Transverse colon (tissue), 4 donors: ENCODE measurements at regions not wholly inside any gene's neighbourhood (a gene's known extent, or its start where the extent isn't known, plus 50 kb on each side); places are given as distances from the start of the nearest gene placed in this dataset.

Source experiments
- DNase-seq: peaks from one replicate; pipeline ENCODE4 v3.0.0-alpha.2; 2019
- H3K27ac ChIP-seq, 4 donors: fragments of 200-600 bp; sonication (generic); 2 replicates each; pipeline ENCODE4 v1.5.1; 2016 to 2018; ENCODE audit warnings: inconsistent platforms in 4 of 4
- H3K27me3 ChIP-seq: fragments of 200-600 bp; sonication (generic); 2 replicates; pipeline ENCODE4 v1.5.1; 2017; ENCODE audit warnings: inconsistent platforms
- H3K36me3 ChIP-seq, 4 donors: fragments of 200-600 bp; sonication (generic); 2 replicates each; pipeline ENCODE4 v1.5.1; 2017 to 2019; ENCODE audit warnings: inconsistent platforms in 4 of 4
- H3K4me1 ChIP-seq, 4 donors: fragments of 200-600 bp; sonication (generic); 2 replicates each; pipeline ENCODE4 v1.5.1; 2017 to 2020; ENCODE audit warnings: inconsistent platforms in 4 of 4
- H3K4me3 ChIP-seq, 4 donors: fragments of 200-600 bp; sonication (generic); 1 replicate in 1 of 4; 2 replicates in 3 of 4; pipeline versions ENCODE4 v1.5.1 to v1.6.1; 2017 to 2019; ENCODE audit warnings: inconsistent platforms in 4 of 4
- H3K9me3 ChIP-seq, 2 donors: fragments of 200-600 bp; sonication (generic); 2 replicates each; pipeline ENCODE4 v1.5.1; 2017 to 2019; ENCODE audit warnings: inconsistent platforms in 2 of 2
- CTCF ChIP-seq, 5 experiments: fragments of 200-600 bp in 3 of 5; fragments of 450-650 bp in 2 of 5; sonication (generic) in 3 of 5; IDR thresholded peaks; 1 replicate in 2 of 5; 2 replicates in 3 of 5; pipeline ENCODE4 v1.5.1; 2016 to 2017; ENCODE audit warnings: antibody characterized with exemption in 5 of 5, inconsistent platforms in 3 of 5, mild to moderate bottlenecking in 2 of 5, moderate library complexity in 1 of 5
- EP300 ChIP-seq: sonication (generic); formaldehyde crosslinking; IDR thresholded peaks from one replicate; pipeline ENCODE4 v1.6.1; 2017; ENCODE audit warnings: antibody characterized with exemption, low read depth
- POLR2A ChIP-seq: fragments of 450-650 bp; IDR thresholded peaks from one replicate; pipeline ENCODE4 v1.6.1; 2016; ENCODE audit warnings: antibody characterized with exemption, mild to moderate bottlenecking, moderate library complexity
- POLR2AphosphoS5 ChIP-seq, 3 donors: sonication (generic); formaldehyde crosslinking; IDR thresholded peaks; one replicate each; pipeline ENCODE4 v1.6.1; 2016; ENCODE audit warnings: antibody characterized with exemption in 3 of 3
- WGBS, 2 donors: methylation state at CpG; one replicate each; pipeline ENCODE4 v1.1.5; 2018; ENCODE audit warnings: low coverage in 1 of 2; 5-methylcytosine and 5-hydroxymethylcytosine counted together
- in situ Hi-C, 4 donors: fragments of 200-750 bp; cut with MboI; loops; one replicate each; pipeline versions ENCODE4 v1.15.0 to v1.15.1; 2017; ENCODE audit warnings: low sequenced_read_pairs in 3 of 4, low pct_ligation_motif_present in 1 of 4, low pct_unique_long_range_greater_than_20kb in 1 of 4
- intact Hi-C: fragments of 100-400 bp; cut with DNase I; formaldehyde crosslinking; loops from one replicate; pipeline ENCODE4 v1.15.1; 2023; ENCODE audit warnings: low total_unique reads

- Histone ChIP-seq H3K27me3 (no peaks in the 10 kb centered on the region), H3K36me3 (no peaks in the 10 kb centered on the region), H3K4me1 (peaks cover 11 to 29% (median 18%) of the 10 kb centered on the region in 4 donors), H3K9me3 (no peaks in the 10 kb centered on the region), H3K4me3 (no peak overlapping the region), H3K27ac (no peak overlapping the region)
- DNase-seq: no peak
- no peak for TF ChIP-seq CTCF (IDR thresholded peaks at IDR 0.05)
- no peak for TF ChIP-seq POLR2A
- no peak for TF ChIP-seq POLR2AphosphoS5 (IDR thresholded peaks at IDR 0.05)
- no peak for TF ChIP-seq EP300
- in situ Hi-C loops (no loop called here), intact Hi-C loops (no loop called here)
- 80 to 93% methylated on average over 3 to 5 of the region's 5 CpGs for WGBS, 2 donors
Measured at GRCh38 chr12:75974323-75975187, 57.0 kb downstream of the PHLDA1 start.

GRCh38 chr12:75971253-75971652 lies 60.3 kb downstream of the PHLDA1 start:
- Histone ChIP-seq H3K4me1 (peaks cover 0 to 5% (median 0%) of the 10 kb centered on the region in 4 donors), H3K27ac (no peak overlapping the region), H3K36me3 (no peaks in the 10 kb centered on the region), H3K27me3 (no peaks in the 10 kb centered on the region), H3K9me3 (no peaks in the 10 kb centered on the region), H3K4me3 (no peak overlapping the region)
- in situ Hi-C loops (no loop called here), intact Hi-C loops (no loop called here)
- DNase-seq: no peak
- TF ChIP-seq POLR2A (no peak), EP300 (no peak), POLR2AphosphoS5 (IDR thresholded peaks at IDR 0.05) (no peak), CTCF (IDR thresholded peaks at IDR 0.05) (no peak)
- WGBS, 2 donors: 86 to 90% methylated on average over 3 to 4 of the region's 4 CpGs

GRCh38 chr12:75970310-75970709 lies 61.3 kb downstream of the PHLDA1 start:
- intact Hi-C loops (no loop called here), in situ Hi-C loops (no loop called here)
- WGBS, 2 donors: 83 to 92% methylated on average over 1 of the region's 1 CpG

GRCh38 chr12:75969768-75970167 lies 61.8 kb downstream of the PHLDA1 start:
- H3K27ac ChIP-seq: no peak overlapping the region
- TF ChIP-seq EP300 (no peak), POLR2A (no peak), CTCF (IDR thresholded peaks at IDR 0.05) (no peak), POLR2AphosphoS5 (IDR thresholded peaks at IDR 0.05) (no peak)
- no peaks in the 10 kb centered on the region for H3K9me3 ChIP-seq
- no peaks in the 10 kb centered on the region for H3K4me1 ChIP-seq
- H3K4me3 ChIP-seq: no peak overlapping the region
- in situ Hi-C loops (no loop called here), intact Hi-C loops (no loop called here)
- H3K36me3 ChIP-seq: no peaks in the 10 kb centered on the region
- no peaks in the 10 kb centered on the region for H3K27me3 ChIP-seq
- no peak for DNase-seq
- WGBS, 2 donors: 76 to 90% methylated on average over 2 to 5 of the region's 5 CpGs

More at GRCh38 chr12:75970310-75970709, 61.3 kb downstream of the PHLDA1 start:
- H3K27me3 ChIP-seq: no peaks in the 10 kb centered on the region
- H3K36me3 ChIP-seq: no peaks in the 10 kb centered on the region
- DNase-seq: no peak
- TF ChIP-seq POLR2AphosphoS5 (IDR thresholded peaks at IDR 0.05) (no peak), CTCF (IDR thresholded peaks at IDR 0.05) (no peak), POLR2A (no peak), EP300 (no peak)
- no peak overlapping the region for H3K27ac ChIP-seq
- no peaks in the 10 kb centered on the region for H3K9me3 ChIP-seq
- H3K4me3 ChIP-seq: no peak overlapping the region
- no peaks in the 10 kb centered on the region for H3K4me1 ChIP-seq
